GM18951 (cell line): ENCODE measurements at regions not wholly inside any gene's neighbourhood (a gene's known extent, or its start where the extent isn't known, plus 50 kb on each side); places are given as distances from the start of the nearest gene placed in this dataset.
"Not testable (repeated sequence)": the region's sequence is repeated elsewhere in the genome, so short reads cannot be mapped to it uniquely, and the experiment has no call there.

Experiments
- POLR2A ChIP-seq: IDR thresholded peaks from 4 replicates; pipeline ENCODE4 v1.6.1; 2011; ENCODE audit warnings: mild to moderate bottlenecking; ENCODE audit not compliant: insufficient read length, insufficient read depth; ENCODE audit errors: extremely low read depth
- in situ Hi-C: fragments of 300-500 bp; cut with MboI; formaldehyde crosslinking; loops from one replicate; pipeline ENCODE4 v1.12.0; 2022; ENCODE audit warnings: low sequenced_read_pairs, mixed read lengths, inconsistent platforms; ENCODE audit not compliant: unreplicated experiment

DNA sequence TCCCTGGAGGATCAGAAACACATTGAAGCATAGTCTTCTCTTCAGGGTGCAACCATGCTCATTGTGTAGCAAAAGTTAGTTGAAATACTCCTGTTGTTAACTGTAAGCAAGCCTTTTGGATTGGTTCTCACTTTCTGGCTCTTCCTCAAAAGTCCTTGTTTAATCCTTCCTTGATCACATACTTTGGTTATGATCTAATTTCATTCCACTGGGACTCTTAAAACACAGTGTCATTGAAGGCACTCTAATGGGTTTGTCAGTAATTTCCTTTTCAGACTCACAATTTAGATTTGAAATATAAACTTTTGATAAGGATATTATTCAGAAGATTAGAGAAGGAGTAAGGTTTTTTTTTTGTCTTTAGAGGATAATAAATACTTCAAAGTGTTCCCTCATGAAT, 451.7 kb upstream of the SGO1 start:
- TF ChIP-seq POLR2A: no peak
- in situ Hi-C loops: no loop called here

GRCh38 chr3:20622304-20622703, 436.3 kb upstream of the SGO1 start:
- in situ Hi-C loops: no loop called here
- TF ChIP-seq POLR2A: no peak

DNA sequence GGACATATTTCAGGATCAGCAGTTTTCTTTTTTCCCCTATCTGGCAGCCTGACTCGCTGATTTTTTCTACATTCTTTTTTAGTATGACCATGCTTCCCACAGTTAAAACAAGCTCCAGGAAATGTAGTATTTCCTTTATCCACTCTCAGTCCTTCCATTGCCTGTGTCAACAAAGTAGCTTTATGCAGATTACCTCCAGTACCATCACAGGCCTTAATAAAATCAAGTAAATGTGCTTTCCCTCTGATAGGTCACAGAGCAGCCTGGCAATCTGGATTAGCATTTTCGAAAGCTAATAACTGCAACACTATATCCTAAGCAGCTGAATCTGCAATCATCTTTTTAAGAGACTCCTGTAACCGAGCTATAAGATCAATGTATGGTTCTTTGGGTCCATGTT, 432.6 kb upstream of the SGO1 start:
- in situ Hi-C loops: not testable (repeated sequence)

DNA sequence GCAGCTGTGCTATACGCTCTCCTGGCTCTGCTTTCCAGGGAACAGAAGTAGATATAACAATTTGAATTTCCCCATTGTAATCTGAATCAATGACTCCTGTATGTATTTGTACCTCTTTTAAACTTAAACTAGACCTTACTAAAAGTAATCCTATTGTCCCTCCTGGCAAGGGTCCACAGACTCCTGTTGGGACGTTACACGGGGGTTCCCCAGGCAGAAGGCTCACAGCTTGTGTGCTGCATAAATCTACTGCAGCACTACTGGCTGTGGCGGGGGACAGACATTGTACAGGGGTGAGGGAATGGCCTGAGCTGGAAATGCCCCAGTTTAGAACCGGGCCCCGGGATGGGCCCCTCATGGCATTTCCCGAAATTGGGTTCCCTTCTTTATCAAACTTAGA, 432.2 kb upstream of the SGO1 start:
- in situ Hi-C loops: not testable (repeated sequence)

GRCh38 chr3:20615982-20616381, 430.0 kb upstream of the SGO1 start:
- in situ Hi-C loops: not testable (repeated sequence)

- TF ChIP-seq POLR2A: no peak
- in situ Hi-C loops: no loop called here
These were observed 422.2 kb upstream of the SGO1 start for GRCh38 chr3:20608054-20608738.

GRCh38 chr3:20604659-20605058, 418.7 kb upstream of the SGO1 start:
- no peak for TF ChIP-seq POLR2A
- in situ Hi-C loops: no loop called here

GRCh38 chr3:20589275-20589674, 403.3 kb upstream of the SGO1 start:
- in situ Hi-C loops: no loop called here
- no peak for TF ChIP-seq POLR2A

DNA sequence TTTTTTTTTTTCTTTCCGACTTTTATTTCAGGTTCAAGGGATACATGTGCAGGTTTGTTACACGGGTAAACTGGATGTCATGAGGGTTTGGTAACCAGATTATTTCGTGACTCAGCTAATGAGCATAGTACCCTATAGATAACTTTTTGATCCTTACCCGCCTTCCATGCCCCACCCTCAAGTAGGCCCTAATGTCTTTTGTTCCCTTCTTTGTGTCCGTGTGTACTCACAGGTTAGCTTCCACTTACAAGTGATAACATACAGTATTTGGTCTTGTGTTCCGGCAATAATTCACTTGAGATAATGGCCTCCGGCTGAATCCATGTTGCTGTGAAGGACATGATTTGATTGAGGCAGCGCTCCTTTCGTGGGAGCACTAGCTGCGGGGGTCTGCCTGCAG, 402.8 kb upstream of the SGO1 start:
- in situ Hi-C loops: no loop called here

GRCh38 chr3:20583648-20584047, 397.6 kb upstream of the SGO1 start:
- in situ Hi-C loops: no loop called here
- TF ChIP-seq POLR2A: no peak

More for the DNA sequence above, 402.8 kb upstream of the SGO1 start:
- TF ChIP-seq POLR2A: no peak

DNA sequence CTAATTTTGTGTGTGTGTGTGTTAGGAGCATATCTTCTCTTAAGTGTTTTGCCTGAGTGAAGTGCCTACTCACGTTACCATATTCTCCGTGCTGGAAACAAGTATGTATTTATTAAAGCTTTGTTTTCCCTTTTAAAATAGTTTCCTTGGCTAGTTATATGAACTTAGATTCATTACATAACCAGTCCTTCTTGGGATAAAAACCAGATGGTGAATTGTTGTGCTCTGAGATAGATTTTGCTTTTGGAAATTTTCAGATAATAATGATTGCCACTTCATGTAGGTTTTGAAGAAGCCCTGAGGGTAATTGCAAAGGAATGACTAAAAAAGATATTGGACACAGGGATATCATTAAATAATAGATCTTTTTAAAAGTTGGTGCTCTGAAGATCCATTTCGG, 390.2 kb upstream of the SGO1 start:
- in situ Hi-C loops: no loop called here
- no peak for TF ChIP-seq POLR2A

DNA sequence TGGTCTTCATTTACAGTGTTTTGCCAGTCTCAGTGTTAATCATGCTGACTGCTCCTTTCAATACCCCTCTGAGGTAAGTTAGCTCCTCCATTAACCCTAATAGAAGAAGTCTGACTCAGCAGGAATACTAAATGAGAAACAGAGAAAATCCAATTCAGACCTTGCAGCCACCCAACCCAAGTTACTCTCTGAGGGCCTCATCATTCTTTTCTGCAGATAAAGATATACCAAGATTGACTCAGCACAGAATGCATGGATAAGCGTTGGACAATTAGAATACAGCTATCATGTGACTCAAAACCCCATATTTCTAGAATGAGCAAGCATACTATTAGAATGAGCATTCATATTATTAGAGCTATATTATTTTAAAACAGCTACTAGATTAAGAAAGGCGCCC, 389.1 kb upstream of the SGO1 start:
- in situ Hi-C loops: no loop called here
- TF ChIP-seq POLR2A: no peak

DNA sequence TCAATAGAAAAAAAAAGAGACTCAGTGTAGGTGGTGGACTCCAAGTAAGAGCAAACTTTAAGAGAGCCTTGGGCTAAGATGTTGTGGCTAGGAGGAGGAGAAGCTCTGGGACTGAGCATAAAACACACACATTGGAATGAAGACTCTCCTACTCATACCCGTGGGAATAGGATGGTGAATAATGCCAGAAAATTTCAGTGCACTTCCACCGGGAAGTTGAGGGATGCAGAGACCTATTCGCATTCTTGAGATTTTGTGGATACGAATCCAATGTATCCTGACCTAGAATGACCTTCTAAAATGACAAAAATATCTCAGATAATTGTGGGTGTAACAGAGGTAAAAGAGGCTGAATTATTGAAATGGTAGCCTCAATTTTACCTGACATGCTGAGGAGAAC, 388.7 kb upstream of the SGO1 start:
- in situ Hi-C loops: no loop called here

DNA sequence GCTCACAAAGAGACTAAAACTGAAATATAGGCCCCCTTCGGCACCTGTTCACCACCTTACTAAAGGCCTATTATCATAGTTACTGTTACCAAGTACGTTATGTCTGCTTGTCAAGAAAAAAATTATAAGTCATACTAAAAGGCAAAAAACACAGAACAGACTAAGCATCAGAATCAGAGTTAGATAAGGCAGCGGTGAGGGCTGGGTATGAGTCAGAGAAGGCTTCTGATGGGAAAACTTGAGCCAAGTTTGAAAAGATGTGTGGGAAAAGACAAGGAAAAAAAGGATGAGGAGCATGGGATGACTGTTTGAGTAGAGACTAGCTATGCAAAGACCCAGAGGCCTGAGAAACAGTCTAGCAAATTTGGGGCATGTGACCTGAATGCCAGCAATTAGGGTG, 387.2 kb upstream of the SGO1 start:
- TF ChIP-seq POLR2A: no peak
- in situ Hi-C loops: no loop called here

More for the DNA sequence above, 388.7 kb upstream of the SGO1 start:
- no peak for TF ChIP-seq POLR2A

- TF ChIP-seq POLR2A: no peak
- in situ Hi-C loops: no loop called here
These were observed 386.5 kb upstream of the SGO1 start for GRCh38 chr3:20572473-20572872.
